HG03571 (cell line): ENCODE measurements at regions not wholly inside any gene's neighbourhood (a gene's known extent, or its start where the extent isn't known, plus 50 kb on each side); places are given as distances from the start of the nearest gene placed in this dataset.

Experiments used
- ATAC-seq: cut with Tn5 transposase; IDR thresholded peaks from one replicate; pipeline ENCODE4 v1.9.1; 2021; ENCODE audit not compliant: unreplicated experiment

- ATAC-seq = no peak
Observed at GRCh38 chr10:10120671-10121070, 897.0 kb upstream of the CELF2 start.

GRCh38 chr10:10125676-10126075 lies 892.0 kb upstream of the CELF2 start:
- no peak for ATAC-seq

GRCh38 chr10:10126218-10126617 lies 891.5 kb upstream of the CELF2 start:
- no peak for ATAC-seq

GRCh38 chr10:10128387-10128786 lies 889.3 kb upstream of the CELF2 start:
- ATAC-seq = no peak

GRCh38 chr10:10130686-10131085 lies 887.0 kb upstream of the CELF2 start:
- ATAC-seq = no peak

GRCh38 chr10:10132009-10132408 lies 885.7 kb upstream of the CELF2 start:
- ATAC-seq = no peak

- no peak for ATAC-seq
Observed at GRCh38 chr10:10133281-10133680, 884.4 kb upstream of the CELF2 start.

- no peak for ATAC-seq
Observed at GRCh38 chr10:10138685-10139084, 879.0 kb upstream of the CELF2 start.

- no peak for ATAC-seq
Observed at GRCh38 chr10:10141782-10142382, 875.8 kb upstream of the CELF2 start.

- ATAC-seq = no peak
Observed at GRCh38 chr10:10146604-10147003, 871.1 kb upstream of the CELF2 start.

GRCh38 chr10:10149899-10150298 lies 867.8 kb upstream of the CELF2 start:
- no peak for ATAC-seq

- ATAC-seq = no peak
Observed at GRCh38 chr10:10156917-10157600, 860.6 kb upstream of the CELF2 start.

- no peak for ATAC-seq
Observed at GRCh38 chr10:10160821-10161312, 856.8 kb upstream of the CELF2 start.

GRCh38 chr10:10164848-10165247 lies 852.8 kb upstream of the CELF2 start:
- ATAC-seq = no peak

- no peak for ATAC-seq
Observed at GRCh38 chr10:10165415-10165814, 852.3 kb upstream of the CELF2 start.

- no peak for ATAC-seq
Observed at GRCh38 chr10:10178476-10178875, 839.2 kb upstream of the CELF2 start.

- ATAC-seq = no peak
Observed at GRCh38 chr10:10193848-10194247, 823.8 kb upstream of the CELF2 start.

- no peak for ATAC-seq
Observed at GRCh38 chr10:10196701-10197100, 821.0 kb upstream of the CELF2 start.

GRCh38 chr10:10197423-10197822 lies 820.2 kb upstream of the CELF2 start:
- no peak for ATAC-seq

- no peak for ATAC-seq
Observed at GRCh38 chr10:10198363-10198762, 819.3 kb upstream of the CELF2 start.

GRCh38 chr10:10204415-10204814 lies 813.3 kb upstream of the CELF2 start:
- no peak for ATAC-seq

GRCh38 chr10:10205906-10206305 lies 811.8 kb upstream of the CELF2 start:
- no peak for ATAC-seq

GRCh38 chr10:10207538-10207937 lies 810.1 kb upstream of the CELF2 start:
- ATAC-seq = no peak
